BE2C (cell line): ENCODE measurements at regions not wholly inside any gene's neighbourhood (a gene's known extent, or its start where the extent isn't known, plus 50 kb on each side); places are given as distances from the start of the nearest gene placed in this dataset.

Experiments used
- DNase-seq: peaks from one replicate; pipeline ENCODE4 v3.0.0-alpha.2; 2020
- H3K27me3 ChIP-seq: fragments of 250-450 bp; sonication (Bioruptor Pico); 2 replicates; pipeline ENCODE4 v1.5.1; 2020; ENCODE audit warnings: mild to moderate bottlenecking
- H3K36me3 ChIP-seq: fragments of 250-450 bp; sonication (Bioruptor Pico); 2 replicates; pipeline ENCODE4 v1.5.1; 2020; ENCODE audit warnings: mild to moderate bottlenecking
- H3K4me1 ChIP-seq: fragments of 250-450 bp; sonication (Bioruptor Pico); 2 replicates; pipeline ENCODE4 v1.5.1; 2020
- H3K4me3 ChIP-seq: 2 replicates; pipeline ENCODE4 v1.5.1; 2011; ENCODE audit warnings: low read depth, low read length
- H3K9me3 ChIP-seq: fragments of 250-450 bp; sonication (Bioruptor Pico); 2 replicates; pipeline ENCODE4 v1.5.1; 2020
- TF ChIP-seq, protein P1 (sequence below): IDR thresholded peaks from 2 replicates; pipeline ENCODE4 v1.5.1; 2012; ENCODE audit warnings: mild to moderate bottlenecking, low read depth, low read length

DNA sequence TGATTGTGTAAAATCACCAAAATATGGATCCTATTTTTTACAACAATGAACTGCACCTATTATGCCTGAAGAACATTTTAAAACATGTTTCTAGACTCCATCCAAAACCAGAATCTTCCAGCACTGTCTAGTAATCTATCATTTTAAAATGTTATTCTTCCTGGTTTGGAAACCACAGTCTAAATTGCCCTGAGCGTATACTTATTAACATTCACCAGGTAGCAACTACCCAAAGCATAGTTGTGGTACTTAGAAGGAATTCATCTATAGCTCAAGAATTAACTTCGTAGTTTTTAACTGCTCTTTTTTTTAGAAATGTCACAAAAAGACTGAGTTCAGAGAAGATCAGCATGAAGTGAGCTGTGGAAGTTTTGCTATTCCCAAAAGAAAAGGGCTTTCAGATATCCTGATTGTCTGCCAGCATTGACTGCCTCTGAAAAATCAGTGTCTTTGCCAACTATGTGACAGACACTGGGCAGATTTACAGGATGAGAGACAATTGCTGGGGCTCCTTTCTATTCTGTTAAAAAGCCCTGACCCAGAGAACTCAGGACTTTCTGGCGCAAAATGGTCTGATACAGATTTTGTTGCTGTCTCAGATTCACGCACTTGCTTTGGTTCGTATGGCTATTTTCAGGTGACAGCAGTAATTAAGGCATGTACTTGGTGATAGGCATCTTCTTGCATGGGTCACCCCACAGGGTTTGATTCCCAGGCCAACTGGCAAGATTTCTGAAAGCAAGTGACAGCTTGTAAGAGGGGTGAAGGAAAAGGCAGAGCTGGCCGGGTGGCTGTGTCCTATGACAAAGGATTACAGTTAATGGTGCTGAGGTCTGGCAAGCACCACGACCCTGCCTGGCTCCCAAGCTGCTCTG lies 152.5 kb upstream of the RAI14 start:
- no peaks in the 10 kb centered on the region for H3K9me3 ChIP-seq
- peaks cover 14% of the 10 kb centered on the region; the same call in 1 of the 2 replicates for H3K27me3 ChIP-seq
- H3K4me3 ChIP-seq = no peak overlapping the region
- TF ChIP-seq, protein P1, sequence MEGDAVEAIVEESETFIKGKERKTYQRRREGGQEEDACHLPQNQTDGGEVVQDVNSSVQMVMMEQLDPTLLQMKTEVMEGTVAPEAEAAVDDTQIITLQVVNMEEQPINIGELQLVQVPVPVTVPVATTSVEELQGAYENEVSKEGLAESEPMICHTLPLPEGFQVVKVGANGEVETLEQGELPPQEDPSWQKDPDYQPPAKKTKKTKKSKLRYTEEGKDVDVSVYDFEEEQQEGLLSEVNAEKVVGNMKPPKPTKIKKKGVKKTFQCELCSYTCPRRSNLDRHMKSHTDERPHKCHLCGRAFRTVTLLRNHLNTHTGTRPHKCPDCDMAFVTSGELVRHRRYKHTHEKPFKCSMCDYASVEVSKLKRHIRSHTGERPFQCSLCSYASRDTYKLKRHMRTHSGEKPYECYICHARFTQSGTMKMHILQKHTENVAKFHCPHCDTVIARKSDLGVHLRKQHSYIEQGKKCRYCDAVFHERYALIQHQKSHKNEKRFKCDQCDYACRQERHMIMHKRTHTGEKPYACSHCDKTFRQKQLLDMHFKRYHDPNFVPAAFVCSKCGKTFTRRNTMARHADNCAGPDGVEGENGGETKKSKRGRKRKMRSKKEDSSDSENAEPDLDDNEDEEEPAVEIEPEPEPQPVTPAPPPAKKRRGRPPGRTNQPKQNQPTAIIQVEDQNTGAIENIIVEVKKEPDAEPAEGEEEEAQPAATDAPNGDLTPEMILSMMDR = no peak
- no peak for DNase-seq
- no peaks in the 10 kb centered on the region for H3K36me3 ChIP-seq
- H3K4me1 ChIP-seq = no peaks in the 10 kb centered on the region

- Histone ChIP-seq H3K27me3 (peaks cover 14% of the 10 kb centered on the region; the same call in 1 of the 2 replicates), H3K36me3 (no peaks in the 10 kb centered on the region), H3K4me1 (no peaks in the 10 kb centered on the region), H3K4me3 (no peak overlapping the region), H3K9me3 (no peaks in the 10 kb centered on the region)
- TF ChIP-seq, protein P1 = no peak
- no peak for DNase-seq
Measured at GRCh38 chr5:34504967-34505366, 151.2 kb upstream of the RAI14 start.

- no peak overlapping the region for H3K4me3 ChIP-seq
- TF ChIP-seq, protein P1 = no peak
- peaks cover 14% of the 10 kb centered on the region; the same call in 1 of the 2 replicates for H3K27me3 ChIP-seq
- H3K9me3 ChIP-seq = no peaks in the 10 kb centered on the region
- H3K36me3 ChIP-seq = no peaks in the 10 kb centered on the region
- H3K4me1 ChIP-seq = no peaks in the 10 kb centered on the region
- DNase-seq = no peak
Measured at GRCh38 chr5:34505731-34506130, 150.4 kb upstream of the RAI14 start.

GRCh38 chr5:34507933-34508332 lies 148.2 kb upstream of the RAI14 start:
- DNase-seq = no peak
- Histone ChIP-seq H3K4me3 (no peak overlapping the region), H3K27me3 (peaks cover 8% of the 10 kb centered on the region; the same call in 1 of the 2 replicates), H3K36me3 (no peaks in the 10 kb centered on the region), H3K9me3 (no peaks in the 10 kb centered on the region), H3K4me1 (no peaks in the 10 kb centered on the region)
- TF ChIP-seq, protein P1 = no peak

- TF ChIP-seq, protein P1 = no peak
- no peaks in the 10 kb centered on the region for H3K4me1 ChIP-seq
- no peak overlapping the region for H3K4me3 ChIP-seq
- H3K27me3 ChIP-seq = no peaks in the 10 kb centered on the region
- no peak for DNase-seq
- no peaks in the 10 kb centered on the region for H3K36me3 ChIP-seq
- H3K9me3 ChIP-seq = no peaks in the 10 kb centered on the region
Measured at GRCh38 chr5:34509392-34509791, 146.7 kb upstream of the RAI14 start.

- TF ChIP-seq, protein P1 = no peak
- no peak for DNase-seq
- Histone ChIP-seq H3K36me3 (no peaks in the 10 kb centered on the region), H3K27me3 (no peaks in the 10 kb centered on the region), H3K4me3 (no peak overlapping the region), H3K9me3 (no peaks in the 10 kb centered on the region), H3K4me1 (no peaks in the 10 kb centered on the region)
Measured at GRCh38 chr5:34510002-34510401, 146.1 kb upstream of the RAI14 start.
